ENCODE measurements at regions not wholly inside any gene's neighbourhood (a gene's known extent, or its start where the extent isn't known, plus 50 kb on each side); places are given as distances from the start of the nearest gene placed in this dataset.

DNA sequence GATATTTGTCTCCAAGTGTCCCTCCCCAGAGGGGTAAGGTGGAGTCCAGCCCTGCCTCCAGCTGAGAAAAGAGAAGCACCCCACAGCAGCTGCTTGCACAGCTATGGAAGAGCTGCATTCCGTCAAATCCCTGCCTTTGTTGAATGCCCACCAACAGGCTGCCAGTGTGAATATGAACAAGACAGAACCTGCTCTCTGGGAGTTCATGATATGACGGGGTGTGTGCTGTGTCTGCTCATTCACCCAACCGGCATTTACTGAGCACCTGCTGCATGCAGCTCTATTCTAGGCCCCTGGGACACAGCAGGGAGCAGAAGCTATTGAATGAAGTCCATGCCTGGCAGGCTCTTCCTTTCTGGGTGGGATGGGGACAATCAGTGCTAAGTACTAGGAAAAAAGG, 238.8 kb downstream of the GADD45G start:
- TF ChIP-seq FOSL1 (IDR thresholded peaks at IDR 0.05; ENCODE audit: low read depth) (no peak), EZH2 (IDR thresholded peaks at IDR 0.05) (no peak), CEBPB (IDR thresholded peaks at IDR 0.05; ENCODE audit: low read depth) (no peak), POLR2AphosphoS5 (IDR thresholded peaks at IDR 0.05; ENCODE audit: low read depth, low read length) (no peak), CTCF (IDR thresholded peaks at IDR 0.05 in 2 of 3, conservative IDR thresholded peaks at IDR 0.05 in 1 of 3; ENCODE audit: borderline replicate concordance in 1 of 3, insufficient read depth in 1 of 3, low read depth in 2 of 3, low read length in 2 of 3) (no peak), ZFX (IDR thresholded peaks at IDR 0.05) (no peak), POLR2A (IDR thresholded peaks at IDR 0.05; ENCODE audit: borderline replicate concordance, extremely low read depth, insufficient read depth, insufficient read length) (no peak), ZBTB33 (IDR thresholded peaks at IDR 0.05; ENCODE audit: extremely low read depth, insufficient replicate concordance, low read length) (no peak), ZNF274 (IDR thresholded peaks at IDR 0.05; ENCODE audit: low read depth, low read length) (no peak)
- TF ChIP-seq, protein P1, sequence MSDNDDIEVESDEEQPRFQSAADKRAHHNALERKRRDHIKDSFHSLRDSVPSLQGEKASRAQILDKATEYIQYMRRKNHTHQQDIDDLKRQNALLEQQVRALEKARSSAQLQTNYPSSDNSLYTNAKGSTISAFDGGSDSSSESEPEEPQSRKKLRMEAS (IDR thresholded peaks at IDR 0.05), result no peak
